ENCODE measurements at regions not wholly inside any gene's neighbourhood (a gene's known extent, or its start where the extent isn't known, plus 50 kb on each side); places are given as distances from the start of the nearest gene placed in this dataset.
A peak's percentile ranks its signal among the peaks of the same experiment; 100 is the strongest.
"Not testable (repeated sequence)": the region's sequence is repeated elsewhere in the genome, so short reads cannot be mapped to it uniquely, and the experiment has no call there.

GRCh38 chr14:52202151-52202550 is 65.3 kb upstream of the PTGDR start:
- Mint-ChIP-seq H3K27ac (no peak overlapping the region), H3K27me3 (no peaks in the 10 kb centered on the region), H3K36me3 (ENCODE audit: low read depth) (no peaks in the 10 kb centered on the region), H3K4me1 (no peaks in the 10 kb centered on the region), H3K4me3 (no peak overlapping the region), H3K9me3 (peaks cover 5% of the 10 kb centered on the region)
- ATAC-seq (replicated peaks) = no peak

GRCh38 chr14:52190337-52190931 is 77.1 kb upstream of the PTGDR start:
- Mint-ChIP-seq H3K36me3 (ENCODE audit: low read depth) (no peaks in the 10 kb centered on the region), H3K27me3 (no peaks in the 10 kb centered on the region), H3K9me3 (peaks cover 4% of the 10 kb centered on the region), H3K4me3 (no peak overlapping the region), H3K27ac (no peak overlapping the region), H3K4me1 (peaks cover 4% of the 10 kb centered on the region)
- ATAC-seq (replicated peaks) = no peak

GRCh38 chr14:52189325-52189724 is 78.2 kb upstream of the PTGDR start:
- Mint-ChIP-seq H3K4me1 (peaks cover 4% of the 10 kb centered on the region), H3K4me3 (no peak overlapping the region), H3K36me3 (ENCODE audit: low read depth) (no peaks in the 10 kb centered on the region), H3K27ac (no peak overlapping the region), H3K9me3 (peaks cover 1% of the 10 kb centered on the region), H3K27me3 (no peaks in the 10 kb centered on the region)
- peak; percentile 48 for ATAC-seq (replicated peaks)

GRCh38 chr14:52188381-52188780 is 79.1 kb upstream of the PTGDR start:
- H3K4me3 Mint-ChIP-seq = no peak overlapping the region
- H3K27me3 Mint-ChIP-seq = no peaks in the 10 kb centered on the region
- H3K36me3 Mint-ChIP-seq (ENCODE audit: low read depth) = no peaks in the 10 kb centered on the region
- no peak for ATAC-seq (replicated peaks)
- no peak overlapping the region for H3K27ac Mint-ChIP-seq
- peaks cover 4% of the 10 kb centered on the region for H3K4me1 Mint-ChIP-seq
- H3K9me3 Mint-ChIP-seq = no peaks in the 10 kb centered on the region

GRCh38 chr14:52185178-52185577 is 82.3 kb upstream of the PTGDR start:
- H3K4me3 Mint-ChIP-seq = no peak overlapping the region
- H3K27ac Mint-ChIP-seq = no peak overlapping the region
- peaks cover 3% of the 10 kb centered on the region for H3K4me1 Mint-ChIP-seq
- ATAC-seq (replicated peaks) = peak; percentile 35
- H3K27me3 Mint-ChIP-seq = no peaks in the 10 kb centered on the region
- peaks cover 4% of the 10 kb centered on the region for H3K9me3 Mint-ChIP-seq
- no peaks in the 10 kb centered on the region for H3K36me3 Mint-ChIP-seq (ENCODE audit: low read depth)

- Mint-ChIP-seq H3K36me3 (ENCODE audit: low read depth) (no peaks in the 10 kb centered on the region), H3K27me3 (no peaks in the 10 kb centered on the region), H3K9me3 (peaks cover 4% of the 10 kb centered on the region), H3K27ac (no peak overlapping the region), H3K4me1 (no peaks in the 10 kb centered on the region), H3K4me3 (no peak overlapping the region)
- no peak for ATAC-seq (replicated peaks)
Measured at GRCh38 chr14:52182853-52183252, 84.6 kb upstream of the PTGDR start.

- H3K4me3 Mint-ChIP-seq = no peak overlapping the region
- H3K27me3 Mint-ChIP-seq = no peaks in the 10 kb centered on the region
- no peaks in the 10 kb centered on the region for H3K36me3 Mint-ChIP-seq (ENCODE audit: low read depth)
- ATAC-seq (replicated peaks) = no peak
- H3K4me1 Mint-ChIP-seq = peaks cover 20% of the 10 kb centered on the region
- no peak overlapping the region for H3K27ac Mint-ChIP-seq
- peaks cover 4% of the 10 kb centered on the region for H3K9me3 Mint-ChIP-seq
Measured at GRCh38 chr14:52179141-52179790, 88.2 kb upstream of the PTGDR start.

GRCh38 chr14:52175982-52176502 is 91.5 kb upstream of the PTGDR start:
- H3K4me3 Mint-ChIP-seq = peak overlapping the region; percentile 58
- H3K9me3 Mint-ChIP-seq = peaks cover 11% of the 10 kb centered on the region
- peak; percentile 39 for ATAC-seq (replicated peaks)
- H3K4me1 Mint-ChIP-seq = peaks cover 20% of the 10 kb centered on the region
- no peaks in the 10 kb centered on the region for H3K27me3 Mint-ChIP-seq
- no peaks in the 10 kb centered on the region for H3K36me3 Mint-ChIP-seq (ENCODE audit: low read depth)
- H3K27ac Mint-ChIP-seq = peak overlapping the region; percentile 61

GRCh38 chr14:52171932-52172331 is 95.6 kb upstream of the PTGDR start:
- H3K27ac Mint-ChIP-seq; H3K36me3 Mint-ChIP-seq (ENCODE audit: low read depth); ATAC-seq (replicated peaks); H3K27me3 Mint-ChIP-seq; H3K4me3 Mint-ChIP-seq: not testable (repeated sequence)
- Mint-ChIP-seq H3K4me1 (peaks cover 15% of the 10 kb centered on the region), H3K9me3 (peaks cover 19% of the 10 kb centered on the region)

- H3K27me3 Mint-ChIP-seq = no peaks in the 10 kb centered on the region
- no peak overlapping the region for H3K27ac Mint-ChIP-seq
- H3K36me3 Mint-ChIP-seq (ENCODE audit: low read depth) = no peaks in the 10 kb centered on the region
- no peaks in the 10 kb centered on the region for H3K4me1 Mint-ChIP-seq
- ATAC-seq (replicated peaks) = no peak
- H3K9me3 Mint-ChIP-seq = peaks cover 13% of the 10 kb centered on the region
- no peak overlapping the region for H3K4me3 Mint-ChIP-seq
Measured at GRCh38 chr14:52166822-52167221, 98.0 kb upstream of the NID2 start.

GRCh38 chr14:52155651-52156213 is 86.9 kb upstream of the NID2 start:
- ATAC-seq (replicated peaks) = no peak
- H3K4me3 Mint-ChIP-seq = no peak overlapping the region
- no peaks in the 10 kb centered on the region for H3K9me3 Mint-ChIP-seq
- H3K27me3 Mint-ChIP-seq = no peaks in the 10 kb centered on the region
- no peak overlapping the region for H3K27ac Mint-ChIP-seq
- H3K36me3 Mint-ChIP-seq (ENCODE audit: low read depth) = no peaks in the 10 kb centered on the region
- peaks cover 12% of the 10 kb centered on the region for H3K4me1 Mint-ChIP-seq

- Mint-ChIP-seq H3K9me3 (no peaks in the 10 kb centered on the region), H3K4me3 (peak overlapping the region; percentile 26), H3K4me1 (peaks cover 12% of the 10 kb centered on the region), H3K27me3 (no peaks in the 10 kb centered on the region), H3K36me3 (ENCODE audit: low read depth) (no peaks in the 10 kb centered on the region), H3K27ac (peak overlapping the region; percentile 37)
- ATAC-seq (replicated peaks) = peak; percentile 87
Measured at GRCh38 chr14:52154992-52155650, 86.3 kb upstream of the NID2 start.

- H3K27me3 Mint-ChIP-seq = no peaks in the 10 kb centered on the region
- H3K36me3 Mint-ChIP-seq (ENCODE audit: low read depth) = no peaks in the 10 kb centered on the region
- H3K27ac Mint-ChIP-seq = peak overlapping the region; percentile 37
- no peaks in the 10 kb centered on the region for H3K9me3 Mint-ChIP-seq
- H3K4me1 Mint-ChIP-seq = peaks cover 12% of the 10 kb centered on the region
- no peak for ATAC-seq (replicated peaks)
- H3K4me3 Mint-ChIP-seq = peak overlapping the region; percentile 26
Measured at GRCh38 chr14:52153939-52154338, 85.1 kb upstream of the NID2 start.

GRCh38 chr14:52150162-52150561 is 81.3 kb upstream of the NID2 start:
- Mint-ChIP-seq H3K9me3 (no peaks in the 10 kb centered on the region), H3K36me3 (ENCODE audit: low read depth) (no peaks in the 10 kb centered on the region), H3K27me3 (no peaks in the 10 kb centered on the region), H3K4me3 (no peak overlapping the region), H3K27ac (no peak overlapping the region), H3K4me1 (peaks cover 11% of the 10 kb centered on the region)
- no peak for ATAC-seq (replicated peaks)

- no peak for ATAC-seq (replicated peaks)
- no peaks in the 10 kb centered on the region for H3K36me3 Mint-ChIP-seq (ENCODE audit: low read depth)
Measured at GRCh38 chr14:52148371-52148770, 79.5 kb upstream of the NID2 start.

More at GRCh38 chr14:52148371-52148770, 79.5 kb upstream of the NID2 start:
- Mint-ChIP-seq H3K27ac (no peak overlapping the region), H3K4me3 (no peak overlapping the region), H3K9me3 (no peaks in the 10 kb centered on the region), H3K27me3 (no peaks in the 10 kb centered on the region), H3K4me1 (no peaks in the 10 kb centered on the region)

Measured in activated T-helper 17 cell treated with anti-CD3 and anti-CD28 coated beads, Interleukin-2, amount 50 U/mL, for 72 hours (primary cell).